HepG2 (cell line): ENCODE measurements at regions not wholly inside any gene's neighbourhood (a gene's known extent, or its start where the extent isn't known, plus 50 kb on each side); places are given as distances from the start of the nearest gene placed in this dataset.

Experiments
- ATAC-seq: fragments of 200-7000 bp; cut with Tn5 transposase; 3 replicates; pipeline ENCODE4 v1.9.1; 2020; ENCODE audit warnings: mild to moderate bottlenecking, moderate library complexity
- BruUV-seq: library from RNA; stranded (reverse); fragments of 400-500 nt; replicated peaks from 2 replicates; lab custom pipeline; 2021; lab: Mats Ljungman, UMichigan
- CTCF ChIA-PET: fragments of 300-600 bp; formaldehyde crosslinking; extraction: SDS; loops from one replicate; lab custom pipeline; 2021; ENCODE audit warnings: low total read pairs, inconsistent platforms, low intra/inter-chr PET ratio; lab: Yijun Ruan, JAX
- POLR2A ChIA-PET: fragments of 350-600 bp; sonication (Branson Sonifier 250); formaldehyde crosslinking; loops from one replicate; lab custom pipeline; 2020; ENCODE audit warnings: antibody characterized with exemption, inconsistent platforms; lab: Yijun Ruan, JAX
- DNase-seq: peaks from one replicate; pipeline ENCODE4 v3.0.0-alpha.2; 2015; ENCODE audit warnings: low spot score
- FAIRE-seq: peaks from 3 replicates; lab custom pipeline; 2011; peaks lifted over from hg19 to GRCh38; lab: Jason Lieb, UNC
- H2AFZ ChIP-seq: one replicate; pipeline ENCODE4 v1.6.1; 2011; ENCODE audit warnings: low read length, inconsistent platforms
- H3K27ac ChIP-seq: fragments of 300-600 bp; 3 replicates; pipeline ENCODE4 v1.8.0; 2011; ENCODE audit warnings: mixed run types, mild to moderate bottlenecking, mixed read lengths, low read length, inconsistent platforms; ENCODE audit not compliant: insufficient read depth; ENCODE audit errors: extremely low read length
- H3K27me3 ChIP-seq, 2 experiments: fragments of 200-600 bp in 1 of 2; 2 replicates in 1 of 2; 3 replicates in 1 of 2; pipeline versions ENCODE4 v1.6.0 to v1.8.0; 2011; ENCODE audit warnings: low read length in 2 of 2, mild to moderate bottlenecking in 2 of 2, moderate library complexity in 2 of 2, inconsistent platforms in 1 of 2; ENCODE audit not compliant: insufficient read depth in 2 of 2, control insufficient read depth in 1 of 2
- H3K36me3 ChIP-seq, 2 experiments: fragments of 200-600 bp in 1 of 2; replicated peaks in 1 of 2; 2 replicates in 1 of 2; 3 replicates in 1 of 2; pipeline versions ENCODE4 v1.5.1 to v1.8.0; 2011; ENCODE audit warnings: low read length in 2 of 2, inconsistent platforms in 1 of 2; ENCODE audit not compliant: insufficient read depth in 2 of 2, control insufficient read depth in 1 of 2
- H3K4me1 ChIP-seq: 2 replicates; pipeline ENCODE4 v1.5.1; 2012; ENCODE audit warnings: low read length, inconsistent platforms; ENCODE audit not compliant: insufficient read depth
- H3K4me2 ChIP-seq: 2 replicates; pipeline ENCODE4 v1.6.0; 2011; ENCODE audit warnings: low read depth, low read length, inconsistent platforms
- H3K4me3 ChIP-seq, 3 experiments: fragments of 200-600 bp in 1 of 3; sonication (generic), shearing (Covaris generic) in 1 of 3; replicated peaks in 1 of 3; 2 replicates each; pipeline ENCODE4 v1.5.1; 2011 to 2016; ENCODE audit warnings: low read length in 3 of 3, inconsistent platforms in 2 of 3, low read depth in 2 of 3, mild to moderate bottlenecking in 2 of 3, control low read depth in 1 of 3, mixed read lengths in 1 of 3; ENCODE audit not compliant: insufficient read depth in 1 of 3
- H3K79me2 ChIP-seq: one replicate; pipeline ENCODE4 v1.6.1; 2011; ENCODE audit warnings: low read length, inconsistent platforms; ENCODE audit not compliant: insufficient read depth
- H3K9ac ChIP-seq: 2 replicates; pipeline ENCODE4 v1.6.0; 2011; ENCODE audit warnings: mild to moderate bottlenecking, low read depth, low read length, inconsistent platforms; ENCODE audit not compliant: insufficient read depth
- H3K9me3 ChIP-seq: 2 replicates; pipeline ENCODE4 v1.5.1; 2012; ENCODE audit warnings: mild to moderate bottlenecking, low read length
- H4K20me1 ChIP-seq: 2 replicates; pipeline ENCODE4 v1.6.0; 2011; ENCODE audit warnings: inconsistent platforms, mild to moderate bottlenecking, low read length, moderate library complexity; ENCODE audit not compliant: insufficient read depth
- ATF5 ChIP-seq: sonication (generic); formaldehyde crosslinking; IDR thresholded peaks from 2 replicates; pipeline ENCODE4 v1.4.0; 2020; ENCODE audit warnings: mild to moderate bottlenecking, low read depth, missing genetic modification reagents
- FLYWCH1 ChIP-seq: sonication (generic); formaldehyde crosslinking; IDR thresholded peaks from 2 replicates; pipeline ENCODE4 v1.8.1; 2023; ENCODE audit warnings: mild to moderate bottlenecking, missing genetic modification reagents
- GATAD1 ChIP-seq: IDR thresholded peaks from 2 replicates; pipeline ENCODE4 v1.6.1; 2016; ENCODE audit warnings: missing genetic modification reagents, missing compliant biosample characterization
- HDAC2 ChIP-seq: sonication (generic); formaldehyde crosslinking; IDR thresholded peaks from 2 replicates; pipeline ENCODE4 v1.4.0; 2020; ENCODE audit warnings: missing genetic modification reagents
- HNRNPLL ChIP-seq: fragments of 200-400 bp; formaldehyde crosslinking; IDR thresholded peaks from 2 replicates; pipeline ENCODE4 v1.6.1; 2017; ENCODE audit warnings: mild to moderate bottlenecking, low read depth, low read length; ENCODE audit not compliant: poor library complexity, severe bottlenecking
- IKZF4 ChIP-seq: sonication (generic); formaldehyde crosslinking; IDR thresholded peaks from 2 replicates; pipeline ENCODE4 v1.5.1; 2020; ENCODE audit warnings: borderline replicate concordance, mild to moderate bottlenecking, low read depth, missing genetic modification reagents; ENCODE audit errors: not compliant biosample characterization
- KAT8 ChIP-seq: IDR thresholded peaks from 2 replicates; pipeline ENCODE4 v1.6.1; 2016; ENCODE audit warnings: missing genetic modification reagents, missing compliant biosample characterization
- KDM1A ChIP-seq: IDR thresholded peaks from 2 replicates; pipeline ENCODE4 v1.6.1; 2016; ENCODE audit warnings: missing compliant biosample characterization
- KDM5B ChIP-seq: sonication (generic); formaldehyde crosslinking; IDR thresholded peaks from 2 replicates; pipeline ENCODE4 v1.4.0; 2020; ENCODE audit warnings: missing genetic modification reagents, mild to moderate bottlenecking, borderline replicate concordance
- MAF1 ChIP-seq: sonication (generic); formaldehyde crosslinking; IDR thresholded peaks from 2 replicates; pipeline ENCODE4 v1.5.0; 2020; ENCODE audit warnings: missing genetic modification reagents, borderline replicate concordance
- NCOA5 ChIP-seq: sonication (generic); formaldehyde crosslinking; IDR thresholded peaks from 2 replicates; pipeline ENCODE4 v1.4.0; 2020; ENCODE audit warnings: missing genetic modification reagents
- RXRB ChIP-seq: IDR thresholded peaks from 2 replicates; pipeline ENCODE4 v1.6.1; 2016; ENCODE audit warnings: borderline replicate concordance, missing genetic modification reagents, missing compliant biosample characterization
- ZFAT ChIP-seq: sonication (generic); formaldehyde crosslinking; conservative IDR thresholded peaks from 2 replicates; pipeline ENCODE4 v1.8.1; 2023; ENCODE audit warnings: missing genetic modification reagents, inconsistent platforms
- ZNF138 ChIP-seq: sonication (generic); formaldehyde crosslinking; IDR thresholded peaks from 2 replicates; pipeline ENCODE4 v1.5.0; 2020; ENCODE audit warnings: mild to moderate bottlenecking, low read depth, missing genetic modification reagents
- ZNF567 ChIP-seq: sonication (generic); formaldehyde crosslinking; IDR thresholded peaks from 2 replicates; pipeline ENCODE4 v1.8.1; 2023; ENCODE audit warnings: mild to moderate bottlenecking, missing genetic modification reagents, borderline replicate concordance
- ZNF7 ChIP-seq: IDR thresholded peaks from 2 replicates; pipeline ENCODE4 v1.6.1; 2016; ENCODE audit warnings: missing biosample characterization, missing genetic modification reagents
- ZSCAN31 ChIP-seq: sonication (generic); formaldehyde crosslinking; IDR thresholded peaks from 2 replicates; pipeline ENCODE4 v1.5.0; 2020; ENCODE audit warnings: low read depth, mild to moderate bottlenecking, missing genetic modification reagents
- in situ Hi-C: cut with HindIII; loops from 2 replicates; pipeline ENCODE4 v1.10.0; 2017; ENCODE audit warnings: low pct_unique_long_range_greater_than_20kb; ENCODE audit not compliant: extremely low pct_ligation_motif_present
- intact Hi-C: fragments of 100-400 bp; cut with micrococcal nuclease; formaldehyde crosslinking; loops from one replicate; pipeline ENCODE4 v1.10.0; 2022; ENCODE audit not compliant: unreplicated experiment
- TF ChIP-seq, protein P1 (sequence below): sonication (generic); formaldehyde crosslinking; IDR thresholded peaks from 2 replicates; pipeline ENCODE4 v1.9.0; 2021; ENCODE audit warnings: missing genetic modification reagents, borderline replicate concordance
- TF ChIP-seq, protein P2 (sequence below): sonication (generic); formaldehyde crosslinking; IDR thresholded peaks from 2 replicates; pipeline ENCODE4 v1.5.0; 2020; ENCODE audit warnings: missing genetic modification reagents

DNA sequence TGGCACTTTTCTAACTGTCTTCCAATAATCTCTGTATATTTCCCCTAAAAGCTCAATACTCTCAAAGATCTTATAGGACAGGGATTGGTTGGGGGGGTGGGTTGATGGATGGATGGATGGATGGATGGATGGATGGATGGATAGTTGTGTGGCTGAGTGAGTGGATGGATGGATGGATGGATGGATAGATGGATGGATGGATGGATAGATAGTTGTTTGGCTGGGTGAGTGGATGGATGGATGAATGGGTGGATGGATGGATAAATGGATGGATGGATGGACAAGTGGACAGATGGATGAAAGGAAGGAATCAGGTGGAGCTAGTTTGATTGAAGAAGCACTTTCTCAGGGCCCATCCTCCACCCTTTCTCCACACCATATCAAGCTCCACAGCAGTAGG, 388.8 kb downstream of the CDC5L start:
- Histone ChIP-seq H3K9me3 (no peaks in the 10 kb centered on the region), H4K20me1 (no peaks in the 10 kb centered on the region), H3K36me3 (no peaks in the 10 kb centered on the region), H3K4me1 (no peaks in the 10 kb centered on the region), H3K79me2 (no peaks in the 10 kb centered on the region), H3K9ac (no peak overlapping the region), H2AFZ (no peak overlapping the region), H3K4me3 (no peak overlapping the region), H3K27ac (no peak overlapping the region), H3K4me2 (no peak overlapping the region), H3K27me3 (peaks cover 2 to 3% of the 10 kb centered on the region in 2 experiments; a peak in 1 of 5 replicates)
- no peak for TF ChIP-seq FLYWCH1 (CRISPR knock-in tag)
- TF ChIP-seq MAF1 (CRISPR knock-in tag): no peak
- TF ChIP-seq KDM1A (CRISPR knock-in tag): no peak
- TF ChIP-seq ZSCAN31 (CRISPR knock-in tag): no peak
- TF ChIP-seq HDAC2: no peak
- no peak for TF ChIP-seq RXRB (CRISPR knock-in tag)
- no peak for TF ChIP-seq KAT8 (CRISPR knock-in tag)
- no peak for TF ChIP-seq IKZF4
- no peak for TF ChIP-seq KDM5B (CRISPR knock-in tag)
- no peak for TF ChIP-seq HNRNPLL
- TF ChIP-seq, protein P1, sequence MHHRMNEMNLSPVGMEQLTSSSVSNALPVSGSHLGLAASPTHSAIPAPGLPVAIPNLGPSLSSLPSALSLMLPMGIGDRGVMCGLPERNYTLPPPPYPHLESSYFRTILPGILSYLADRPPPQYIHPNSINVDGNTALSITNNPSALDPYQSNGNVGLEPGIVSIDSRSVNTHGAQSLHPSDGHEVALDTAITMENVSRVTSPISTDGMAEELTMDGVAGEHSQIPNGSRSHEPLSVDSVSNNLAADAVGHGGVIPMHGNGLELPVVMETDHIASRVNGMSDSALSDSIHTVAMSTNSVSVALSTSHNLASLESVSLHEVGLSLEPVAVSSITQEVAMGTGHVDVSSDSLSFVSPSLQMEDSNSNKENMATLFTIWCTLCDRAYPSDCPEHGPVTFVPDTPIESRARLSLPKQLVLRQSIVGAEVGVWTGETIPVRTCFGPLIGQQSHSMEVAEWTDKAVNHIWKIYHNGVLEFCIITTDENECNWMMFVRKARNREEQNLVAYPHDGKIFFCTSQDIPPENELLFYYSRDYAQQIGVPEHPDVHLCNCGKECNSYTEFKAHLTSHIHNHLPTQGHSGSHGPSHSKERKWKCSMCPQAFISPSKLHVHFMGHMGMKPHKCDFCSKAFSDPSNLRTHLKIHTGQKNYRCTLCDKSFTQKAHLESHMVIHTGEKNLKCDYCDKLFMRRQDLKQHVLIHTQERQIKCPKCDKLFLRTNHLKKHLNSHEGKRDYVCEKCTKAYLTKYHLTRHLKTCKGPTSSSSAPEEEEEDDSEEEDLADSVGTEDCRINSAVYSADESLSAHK (CRISPR knock-in tag): no peak
- TF ChIP-seq, protein P2, sequence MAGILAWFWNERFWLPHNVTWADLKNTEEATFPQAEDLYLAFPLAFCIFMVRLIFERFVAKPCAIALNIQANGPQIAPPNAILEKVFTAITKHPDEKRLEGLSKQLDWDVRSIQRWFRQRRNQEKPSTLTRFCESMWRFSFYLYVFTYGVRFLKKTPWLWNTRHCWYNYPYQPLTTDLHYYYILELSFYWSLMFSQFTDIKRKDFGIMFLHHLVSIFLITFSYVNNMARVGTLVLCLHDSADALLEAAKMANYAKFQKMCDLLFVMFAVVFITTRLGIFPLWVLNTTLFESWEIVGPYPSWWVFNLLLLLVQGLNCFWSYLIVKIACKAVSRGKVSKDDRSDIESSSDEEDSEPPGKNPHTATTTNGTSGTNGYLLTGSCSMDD (CRISPR knock-in tag): no peak
- no peak for TF ChIP-seq GATAD1
- TF ChIP-seq ZNF567 (CRISPR knock-in tag): no peak
- TF ChIP-seq ZFAT (CRISPR knock-in tag): no peak
- no peak for TF ChIP-seq NCOA5 (CRISPR knock-in tag)
- no peak for TF ChIP-seq ATF5 (CRISPR knock-in tag)
- no peak for TF ChIP-seq ZNF138 (CRISPR knock-in tag)
- no peak for TF ChIP-seq ZNF7 (CRISPR knock-in tag)
- in situ Hi-C loops: no loop called here
- ChIA-PET POLR2A (no interaction called here), CTCF (no interaction called here)
- DNase-seq (no peak), ATAC-seq (no peak), FAIRE-seq (no peak)
- no TSS peak for BruUV-seq
- intact Hi-C loops: no loop called here
